WTC11 (cell line): ENCODE measurements at regions not wholly inside any gene's neighbourhood (a gene's known extent, or its start where the extent isn't known, plus 50 kb on each side); places are given as distances from the start of the nearest gene placed in this dataset.
A peak's percentile ranks its signal among the peaks of the same experiment; 100 is the strongest.
"Not testable (repeated sequence)": the region's sequence is repeated elsewhere in the genome, so short reads cannot be mapped to it uniquely, and the experiment has no call there.

Experiments
- ATAC-seq: fragments of 200-7000 bp; cut with Tn5 transposase; 2 replicates; pipeline ENCODE4 v1.10.0; 2021; ENCODE audit warnings: mild to moderate bottlenecking, moderate library complexity
- CTCF ChIA-PET: fragments of 300-600 bp; sonication (Branson Sonifier 250); formaldehyde crosslinking; loops from one replicate; lab custom pipeline; 2021; ENCODE audit warnings: antibody characterized with exemption; lab: Charles Lee
- POLR2A ChIA-PET: fragments of 350-600 bp; sonication (Branson Sonifier 250); formaldehyde crosslinking; loops from one replicate; lab custom pipeline; 2021; ENCODE audit warnings: antibody characterized with exemption; lab: Charles Lee
- DNase-seq: peaks from one replicate; pipeline ENCODE4 v3.0.0; 2021; ENCODE audit warnings: low spot score
- H3K27ac Mint-ChIP-seq: 2 replicates; pipeline ENCODE4 v1.8.0; 2021; ENCODE audit warnings: mixed read lengths
- H3K27me3 Mint-ChIP-seq: 2 replicates; pipeline ENCODE4 v1.8.0; 2021; ENCODE audit warnings: low read depth, mild to moderate bottlenecking, moderate library complexity, mixed read lengths
- H3K36me3 Mint-ChIP-seq: 2 replicates; pipeline ENCODE4 v1.8.0; 2021; ENCODE audit warnings: mixed read lengths
- H3K4me1 Mint-ChIP-seq: 2 replicates; pipeline ENCODE4 v1.8.0; 2022; ENCODE audit warnings: mixed read lengths
- H3K4me3 Mint-ChIP-seq: 2 replicates; pipeline ENCODE4 v1.8.0; 2021; ENCODE audit warnings: mild to moderate bottlenecking, moderate library complexity, mixed read lengths
- H3K9me3 Mint-ChIP-seq: 2 replicates; pipeline ENCODE4 v1.8.0; 2021; ENCODE audit warnings: mixed read lengths
- ATF6 ChIP-seq: sonication (generic); formaldehyde crosslinking; IDR thresholded peaks from 2 replicates; pipeline ENCODE4 v1.8.1; 2023; ENCODE audit warnings: mild to moderate bottlenecking, missing genetic modification reagents
- CBFB ChIP-seq: sonication (generic); formaldehyde crosslinking; IDR thresholded peaks from 2 replicates; pipeline ENCODE4 v1.8.1; 2022; ENCODE audit warnings: mild to moderate bottlenecking, low read depth, missing genetic modification reagents
- CREB1 ChIP-seq: sonication (generic); formaldehyde crosslinking; IDR thresholded peaks from 2 replicates; pipeline ENCODE4 v1.8.0; 2023; ENCODE audit warnings: mild to moderate bottlenecking, missing genetic modification reagents
- CTCF ChIP-seq: fragments of 200-600 bp; IDR thresholded peaks from 2 replicates; pipeline ENCODE4 v1.8.0; 2022; ENCODE audit warnings: antibody characterized with exemption
- E2F1 ChIP-seq: sonication (generic); formaldehyde crosslinking; IDR thresholded peaks from 2 replicates; pipeline ENCODE4 v1.8.0; 2022; ENCODE audit warnings: mild to moderate bottlenecking, missing genetic modification reagents
- ELF4 ChIP-seq: sonication (generic); formaldehyde crosslinking; IDR thresholded peaks from 2 replicates; pipeline ENCODE4 v1.8.1; 2022; ENCODE audit warnings: low read depth, mild to moderate bottlenecking, moderate library complexity, missing genetic modification reagents
- GABPB1 ChIP-seq: sonication (generic); formaldehyde crosslinking; IDR thresholded peaks from 2 replicates; pipeline ENCODE4 v1.8.1; 2023; ENCODE audit warnings: mild to moderate bottlenecking, missing genetic modification reagents
- KAT7 ChIP-seq: sonication (generic); formaldehyde crosslinking; IDR thresholded peaks from 2 replicates; pipeline ENCODE4 v1.8.1; 2023; ENCODE audit warnings: missing genetic modification reagents, mild to moderate bottlenecking, borderline replicate concordance
- MXD4 ChIP-seq: fragments of 250-450 bp; sonication (Bioruptor Pico); IDR thresholded peaks from 2 replicates; pipeline ENCODE4 v1.8.0; 2021; ENCODE audit warnings: mild to moderate bottlenecking, moderate library complexity, borderline replicate concordance
- NR3C1 ChIP-seq: sonication (generic); formaldehyde crosslinking; conservative IDR thresholded peaks from 2 replicates; pipeline ENCODE4 v1.8.1; 2023; ENCODE audit warnings: low read depth, mild to moderate bottlenecking, missing genetic modification reagents
- RORB ChIP-seq: fragments of 250-450 bp; sonication (Bioruptor Pico); IDR thresholded peaks from 2 replicates; pipeline ENCODE4 v1.9.0; 2021; ENCODE audit warnings: mild to moderate bottlenecking
- ZNF263 ChIP-seq: sonication (generic); formaldehyde crosslinking; IDR thresholded peaks from 2 replicates; pipeline ENCODE4 v1.8.1; 2022; ENCODE audit warnings: low read depth, mild to moderate bottlenecking, moderate library complexity, missing genetic modification reagents
- ZNF423 ChIP-seq: fragments of 250-450 bp; sonication (Bioruptor Pico); IDR thresholded peaks from 2 replicates; pipeline ENCODE4 v2.1.2; 2022; ENCODE audit warnings: mild to moderate bottlenecking, moderate library complexity

GRCh38 chr12:131646444-131646843 is 64.4 kb upstream of the SFSWAP start:
- POLR2A ChIA-PET, result not testable (repeated sequence)
- peak; percentile 84 for ATAC-seq

GRCh38 chr12:131647667-131648066 is 63.2 kb upstream of the SFSWAP start:
- Mint-ChIP-seq H3K9me3 (peaks cover 6% of the 10 kb centered on the region), H3K4me3 (no peak overlapping the region), H3K27me3 (no peaks in the 10 kb centered on the region), H3K36me3 (no peaks in the 10 kb centered on the region; the same call in 1 of the 2 replicates), H3K27ac (0 out of 2 replicates have a peak overlapping the region, but pooled peaks have one; percentile 0), H3K4me1 (peaks cover 30% of the 10 kb centered on the region)
- ChIA-PET CTCF (no interaction called here), POLR2A (no interaction called here)
- DNase-seq (no peak), ATAC-seq (no peak)
- TF ChIP-seq CREB1 (CRISPR knock-in tag) (no peak), NR3C1 (CRISPR knock-in tag) (no peak), CTCF (no peak), E2F1 (CRISPR knock-in tag) (no peak), RORB (no peak), ELF4 (no peak), GABPB1 (CRISPR knock-in tag) (no peak), MXD4 (CRISPR knock-in tag) (no peak), ZNF263 (CRISPR knock-in tag) (no peak), CBFB (CRISPR knock-in tag) (no peak), KAT7 (CRISPR knock-in tag) (no peak), ATF6 (CRISPR knock-in tag) (no peak)

More at GRCh38 chr12:131646444-131646843, 64.4 kb upstream of the SFSWAP start:
- CTCF ChIA-PET, H3K9me3 Mint-ChIP-seq, H3K27me3 Mint-ChIP-seq, H3K36me3 Mint-ChIP-seq, H3K4me3 Mint-ChIP-seq, H3K27ac Mint-ChIP-seq: not testable (repeated sequence)
- peaks cover 30% of the 10 kb centered on the region for H3K4me1 Mint-ChIP-seq
- TF ChIP-seq ZNF423 (CRISPR knock-in tag), result peak; percentile 86
- peak; percentile 63 for DNase-seq

- H3K36me3 Mint-ChIP-seq, H3K9me3 Mint-ChIP-seq, H3K27ac Mint-ChIP-seq, CTCF ChIA-PET, ATAC-seq, H3K4me1 Mint-ChIP-seq, POLR2A ChIA-PET, H3K4me3 Mint-ChIP-seq, DNase-seq: not testable (repeated sequence)
- H3K27me3 Mint-ChIP-seq, result peaks cover 13% of the 10 kb centered on the region
These were observed 55.3 kb upstream of the SFSWAP start for GRCh38 chr12:131655469-131656174.

- peaks cover 13% of the 10 kb centered on the region for H3K27me3 Mint-ChIP-seq
- H3K36me3 Mint-ChIP-seq, ATAC-seq, CTCF ChIA-PET, H3K4me3 Mint-ChIP-seq, POLR2A ChIA-PET, H3K9me3 Mint-ChIP-seq, H3K27ac Mint-ChIP-seq, H3K4me1 Mint-ChIP-seq, DNase-seq: not testable (repeated sequence)
These were observed 54.1 kb upstream of the SFSWAP start for GRCh38 chr12:131656796-131657195.

- H3K36me3 Mint-ChIP-seq, POLR2A ChIA-PET, DNase-seq, ATAC-seq, H3K4me3 Mint-ChIP-seq, H3K27ac Mint-ChIP-seq, H3K4me1 Mint-ChIP-seq, CTCF ChIA-PET, H3K9me3 Mint-ChIP-seq: not testable (repeated sequence)
- H3K27me3 Mint-ChIP-seq, result peaks cover 17% of the 10 kb centered on the region
These were observed 52.3 kb upstream of the SFSWAP start for GRCh38 chr12:131658605-131659004.

- H3K9me3 Mint-ChIP-seq, DNase-seq, H3K36me3 Mint-ChIP-seq, H3K4me3 Mint-ChIP-seq, ATAC-seq, H3K4me1 Mint-ChIP-seq, POLR2A ChIA-PET, CTCF ChIA-PET, H3K27ac Mint-ChIP-seq: not testable (repeated sequence)
- peaks cover 17% of the 10 kb centered on the region for H3K27me3 Mint-ChIP-seq
These were observed 51.4 kb upstream of the SFSWAP start for GRCh38 chr12:131659484-131659883.

GRCh38 chr12:131659976-131660375 is 50.9 kb upstream of the SFSWAP start:
- ATAC-seq, H3K4me1 Mint-ChIP-seq, DNase-seq, POLR2A ChIA-PET, H3K4me3 Mint-ChIP-seq, H3K9me3 Mint-ChIP-seq, H3K27ac Mint-ChIP-seq, CTCF ChIA-PET, H3K36me3 Mint-ChIP-seq: not testable (repeated sequence)
- peaks cover 17% of the 10 kb centered on the region for H3K27me3 Mint-ChIP-seq

GRCh38 chr12:131660401-131660800 is 50.5 kb upstream of the SFSWAP start:
- POLR2A ChIA-PET, H3K4me1 Mint-ChIP-seq, DNase-seq, CTCF ChIA-PET, ATAC-seq, H3K9me3 Mint-ChIP-seq, H3K4me3 Mint-ChIP-seq, H3K27ac Mint-ChIP-seq, H3K36me3 Mint-ChIP-seq: not testable (repeated sequence)
- H3K27me3 Mint-ChIP-seq, result peaks cover 17% of the 10 kb centered on the region
